K562 (cell line): ENCODE measurements at regions not wholly inside any gene's neighbourhood (a gene's known extent, or its start where the extent isn't known, plus 50 kb on each side); places are given as distances from the start of the nearest gene placed in this dataset.

Source experiments
- ATAC-seq: fragments of 200-7000 bp; cut with Tn5 transposase; 3 replicates; pipeline ENCODE4 v1.9.1; 2020; ENCODE audit warnings: moderate library complexity
- BruUV-seq: library from RNA; stranded (reverse); fragments of 400-500 nt; replicated peaks from 2 replicates; lab custom pipeline; 2021; lab: Mats Ljungman, UMichigan
- CTCF ChIA-PET: fragments of 300-600 bp; formaldehyde crosslinking; extraction: SDS; loops from one replicate; lab custom pipeline; 2021; ENCODE audit warnings: low intra/inter-chr PET ratio; lab: Yijun Ruan, JAX
- POLR2A ChIA-PET: fragments of 300-600, 350-650 bp; sonication (Branson Sonifier 250); formaldehyde crosslinking; extraction: SDS; loops from one replicate; lab custom pipeline; 2021; ENCODE audit warnings: antibody characterized with exemption, inconsistent platforms; lab: Yijun Ruan, JAX
- DNase-seq, 4 experiments: peaks; one replicate each; pipeline versions ENCODE4 v3.0.0 to v3.0.0-alpha.2; 2011 to 2018; ENCODE audit warnings: low spot score in 3 of 4, mixed read lengths in 3 of 4; ENCODE audit errors: extremely low read depth in 1 of 4
- FAIRE-seq: peaks from 2 replicates; lab custom pipeline; 2011; peaks lifted over from hg19 to GRCh38; lab: Jason Lieb, UNC
- H2AFZ ChIP-seq: 2 replicates; pipeline ENCODE4 v1.6.0; 2011; ENCODE audit warnings: low read depth, low read length, control low read depth, inconsistent platforms
- H3K27ac ChIP-seq: fragments of 200-600 bp; 3 replicates; pipeline ENCODE4 v1.8.0; 2011; ENCODE audit warnings: low read depth, mild to moderate bottlenecking, control low read depth, inconsistent platforms, low read length, moderate library complexity, mixed read lengths; ENCODE audit errors: extremely low read depth
- H3K27me3 ChIP-seq, 2 experiments: fragments of 300-600 bp in 1 of 2; 2 replicates in 1 of 2; 3 replicates in 1 of 2; pipeline versions ENCODE4 v1.6.0 to v1.8.0; 2011; ENCODE audit warnings: inconsistent platforms in 2 of 2, low read length in 2 of 2, mild to moderate bottlenecking in 1 of 2, mixed read lengths in 1 of 2, moderate library complexity in 1 of 2; ENCODE audit not compliant: control insufficient read depth in 2 of 2, insufficient read depth in 2 of 2
- H3K36me3 ChIP-seq: fragments of 300-600 bp; 3 replicates; pipeline ENCODE4 v1.8.0; 2011; ENCODE audit warnings: mild to moderate bottlenecking, low read length, inconsistent platforms; ENCODE audit not compliant: control insufficient read depth, insufficient read depth
- H3K4me1 ChIP-seq, 2 experiments: fragments of 200-600 bp in 1 of 2; replicated peaks in 1 of 2; 2 replicates in 1 of 2; 3 replicates in 1 of 2; pipeline versions ENCODE4 v1.5.1 to v1.8.0; 2011; ENCODE audit warnings: inconsistent platforms in 2 of 2, low read length in 2 of 2, mild to moderate bottlenecking in 1 of 2, mixed read lengths in 1 of 2, moderate library complexity in 1 of 2; ENCODE audit not compliant: control insufficient read depth in 2 of 2, insufficient read depth in 2 of 2
- H3K4me2 ChIP-seq: 2 replicates; pipeline ENCODE4 v1.6.1; 2011; ENCODE audit warnings: low read length, control low read depth, inconsistent platforms, mixed read lengths; ENCODE audit not compliant: insufficient read depth
- H3K4me3 ChIP-seq: fragments of 200-600 bp; sonication (generic), shearing (Covaris generic); 2 replicates; pipeline ENCODE4 v1.5.1; 2016; ENCODE audit warnings: control low read depth, inconsistent platforms
- H3K79me2 ChIP-seq: fragments of 200-600 bp; 3 replicates; pipeline ENCODE4 v1.8.0; 2011; ENCODE audit warnings: low read length, inconsistent platforms; ENCODE audit not compliant: control insufficient read depth, insufficient read depth
- H3K9ac ChIP-seq, 2 experiments: 2 replicates each; pipeline versions ENCODE4 v1.6.0 to v1.6.1; 2011; ENCODE audit warnings: low read depth in 2 of 2, low read length in 2 of 2, control low read depth in 1 of 2, inconsistent platforms in 1 of 2, mild to moderate bottlenecking in 1 of 2, mixed read lengths in 1 of 2; ENCODE audit not compliant: insufficient read depth in 1 of 2
- H3K9me1 ChIP-seq: one replicate; pipeline ENCODE4 v1.6.0; 2011; ENCODE audit warnings: inconsistent platforms, mild to moderate bottlenecking, low read length, moderate library complexity; ENCODE audit not compliant: control insufficient read depth, insufficient read depth
- H3K9me3 ChIP-seq: replicated peaks from 2 replicates; pipeline ENCODE4 v1.5.1; 2011; ENCODE audit warnings: low read depth, low read length, inconsistent platforms; ENCODE audit not compliant: control insufficient read depth, insufficient read depth
- H4K20me1 ChIP-seq: replicated peaks from 2 replicates; pipeline ENCODE4 v1.6.1; 2011; ENCODE audit warnings: low read length, inconsistent platforms, mixed read lengths; ENCODE audit not compliant: control insufficient read depth, insufficient read depth
- BCLAF1 ChIP-seq, 2 experiments: fragments of 450-650 bp in 1 of 2; IDR thresholded peaks; 2 replicates each; pipeline ENCODE4 v1.6.1; 2011 to 2017; ENCODE audit warnings: low read depth in 2 of 2, antibody characterized with exemption in 1 of 2, borderline replicate concordance in 1 of 2, low read length in 1 of 2, mild to moderate bottlenecking in 1 of 2, mixed read lengths in 1 of 2; ENCODE audit not compliant: control insufficient read depth in 1 of 2
- CBX1 ChIP-seq: sonication (generic); IDR thresholded peaks from 2 replicates; pipeline ENCODE4 v1.6.1; 2016; ENCODE audit warnings: antibody characterized with exemption, low read depth, mild to moderate bottlenecking
- ELF1 ChIP-seq: fragments of 200-800 bp; sonication (Bioruptor generic); IDR thresholded peaks from 2 replicates; pipeline ENCODE4 v1.6.1; 2016; ENCODE audit warnings: missing genetic modification characterization, missing compliant biosample characterization
- MNT ChIP-seq, 2 experiments: fragments of 450-650 bp; conservative IDR thresholded peaks; 2 replicates each; pipeline ENCODE4 v1.6.1; 2017; ENCODE audit warnings: mild to moderate bottlenecking in 2 of 2, moderate library complexity in 2 of 2
- PHTF2 ChIP-seq: fragments of 250-450 bp; sonication (Bioruptor Pico); IDR thresholded peaks from 2 replicates; pipeline ENCODE4 v1.5.0; 2021; ENCODE audit warnings: mild to moderate bottlenecking
- PREB ChIP-seq: sonication (generic); formaldehyde crosslinking; IDR thresholded peaks from 2 replicates; pipeline ENCODE4 v1.8.1; 2023; ENCODE audit warnings: mild to moderate bottlenecking, missing genetic modification reagents
- ZBED1 ChIP-seq: IDR thresholded peaks from 2 replicates; pipeline ENCODE4 v1.6.1; 2014
- ZBTB43 ChIP-seq: sonication (generic); formaldehyde crosslinking; IDR thresholded peaks from 2 replicates; pipeline ENCODE4 v1.8.0; 2023; ENCODE audit warnings: mild to moderate bottlenecking, missing genetic modification reagents
- ZNF263 ChIP-seq: sonication (generic); formaldehyde crosslinking; IDR thresholded peaks from 2 replicates; pipeline ENCODE4 v1.8.0; 2022; ENCODE audit warnings: mild to moderate bottlenecking, missing genetic modification reagents, borderline replicate concordance
- ZNF57 ChIP-seq: fragments of 450-650 bp; formaldehyde crosslinking; IDR thresholded peaks from 2 replicates; pipeline ENCODE4 v1.4.0; 2020; ENCODE audit warnings: mild to moderate bottlenecking, moderate library complexity
- ZNF717 ChIP-seq: fragments of 250-450 bp; sonication (Bioruptor Pico); IDR thresholded peaks from 2 replicates; pipeline ENCODE4 v1.5.0; 2021
- WGBS: fragments of 100-300 bp; shearing (Covaris generic); methylation state at CpG from one replicate; pipeline ENCODE4 v1.1.6; 2016; ENCODE audit warnings: low coverage, mixed read lengths; ENCODE audit not compliant: insufficient coverage; ENCODE audit errors: missing lambda C conversion rate; 5-methylcytosine and 5-hydroxymethylcytosine counted together
- in situ Hi-C: fragments of 300-500 bp; cut with MboI; formaldehyde crosslinking; loops from 4 replicates; pipeline ENCODE4 v1.15.0; 2018; ENCODE audit warnings: inconsistent platforms, mixed read lengths
- intact Hi-C: fragments of 100-400 bp; cut with micrococcal nuclease; formaldehyde crosslinking; loops from 2 replicates; pipeline ENCODE4 v1.14.2; 2022
- TF ChIP-seq, protein P1 (sequence below): sonication (generic); IDR thresholded peaks from 2 replicates; pipeline ENCODE4 v1.6.1; 2016

DNA sequence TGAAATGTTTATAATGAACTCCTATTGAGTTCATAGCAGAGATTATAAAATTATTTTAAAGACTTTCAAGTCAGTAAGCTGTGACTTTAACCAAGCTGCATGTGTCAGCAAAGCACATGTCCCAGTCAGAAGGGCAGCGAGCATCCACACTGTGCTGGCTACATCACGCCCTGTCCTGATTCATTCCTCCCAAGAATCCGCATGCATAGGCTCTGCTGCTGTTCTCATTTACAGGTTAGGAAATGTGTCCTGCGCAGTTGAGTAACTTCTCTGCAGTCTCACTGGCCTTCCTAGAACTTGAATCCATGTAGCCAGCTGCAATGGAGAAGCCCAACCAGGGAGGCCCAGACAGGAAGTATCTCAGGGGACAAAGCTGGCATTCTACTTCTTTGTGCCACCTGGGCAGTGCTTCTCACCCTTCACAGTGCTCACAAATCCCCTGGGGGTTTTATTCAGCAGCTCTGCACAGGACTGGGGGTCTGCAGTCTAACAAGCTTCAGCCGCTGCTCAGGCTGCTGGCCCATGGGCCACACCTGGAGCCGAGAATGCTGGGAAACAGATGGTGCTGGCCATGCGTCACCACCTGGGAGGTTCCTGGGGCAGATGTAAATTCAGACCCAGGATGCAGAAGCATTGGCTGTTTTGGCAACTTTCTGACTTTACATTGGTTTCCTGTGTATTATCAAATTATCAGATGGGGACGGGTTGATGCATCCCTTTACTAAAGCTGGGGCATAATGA, 192.8 kb upstream of the GDF10 start:
- intact Hi-C loops (no loop called here), in situ Hi-C loops (no loop called here)
- DNase-seq (no peak), FAIRE-seq (no peak), ATAC-seq (no peak)
- no peak overlapping the region for H2AFZ ChIP-seq
- H3K36me3 ChIP-seq, result no peaks in the 10 kb centered on the region
- CTCF ChIA-PET, result no interaction called here
- no peaks in the 10 kb centered on the region for H3K9me1 ChIP-seq
- H3K27ac ChIP-seq, result no peak overlapping the region
- no peaks in the 10 kb centered on the region for H3K9me3 ChIP-seq
- H3K79me2 ChIP-seq, result no peaks in the 10 kb centered on the region
- WGBS, result under 1% methylated on average over 8 of the region's 8 CpGs
- H3K4me1 ChIP-seq, result no peaks in the 10 kb centered on the region
- no peak overlapping the region for H3K4me3 ChIP-seq
- no TSS peak for BruUV-seq
- POLR2A ChIA-PET, result interaction anchor here (0.5 to 0.9 kb wide), 4 partner anchors 16 to 88 kb away, joined by 3 read pairs; no protein-coding TSS in a partner anchor
- no peak for TF ChIP-seq ZNF717
- TF ChIP-seq BCLAF1 (IDR thresholded peaks at IDR 0.05; ENCODE audit: borderline replicate concordance in 1 of 2, control insufficient read depth in 1 of 2, low read depth in 2 of 2, low read length in 1 of 2), result no peak
- no peak for TF ChIP-seq ZNF57 (CRISPR knock-in tag)
- TF ChIP-seq CBX1, result no peak
- no peak for TF ChIP-seq ZBED1
- TF ChIP-seq MNT (conservative IDR thresholded peaks at IDR 0.05), result no peak
- no peak for TF ChIP-seq ELF1
- no peak for TF ChIP-seq PHTF2
- TF ChIP-seq PREB (CRISPR knock-in tag), result no peak
- TF ChIP-seq, protein P1, sequence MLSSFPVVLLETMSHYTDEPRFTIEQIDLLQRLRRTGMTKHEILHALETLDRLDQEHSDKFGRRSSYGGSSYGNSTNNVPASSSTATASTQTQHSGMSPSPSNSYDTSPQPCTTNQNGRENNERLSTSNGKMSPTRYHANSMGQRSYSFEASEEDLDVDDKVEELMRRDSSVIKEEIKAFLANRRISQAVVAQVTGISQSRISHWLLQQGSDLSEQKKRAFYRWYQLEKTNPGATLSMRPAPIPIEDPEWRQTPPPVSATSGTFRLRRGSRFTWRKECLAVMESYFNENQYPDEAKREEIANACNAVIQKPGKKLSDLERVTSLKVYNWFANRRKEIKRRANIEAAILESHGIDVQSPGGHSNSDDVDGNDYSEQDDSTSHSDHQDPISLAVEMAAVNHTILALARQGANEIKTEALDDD, result no peak
- TF ChIP-seq ZBTB43, result no peak
- no peak for TF ChIP-seq ZNF263 (CRISPR knock-in tag)
- TF ChIP-seq, all 486 proteins: peak for 0
- Histone ChIP-seq H3K9ac (no peak overlapping the region), H4K20me1 (no peaks in the 10 kb centered on the region), H3K4me2 (no peak overlapping the region), H3K27me3 (peaks cover 3 to 23% of the 10 kb centered on the region in 2 experiments; a peak in 4 of 5 replicates)
